Brain microvascular endothelial cell (primary cell): ENCODE measurements at regions not wholly inside any gene's neighbourhood (a gene's known extent, or its start where the extent isn't known, plus 50 kb on each side); places are given as distances from the start of the nearest gene placed in this dataset.

ENCODE experiments used
- DNase-seq: peaks from one replicate; pipeline ENCODE4 v3.0.0-alpha.2; 2020
- H3K27ac ChIP-seq: fragments of 250-450 bp; sonication (Bioruptor Pico); 2 replicates; pipeline ENCODE4 v1.5.1; 2020; ENCODE audit warnings: mild to moderate bottlenecking, moderate library complexity
- H3K27me3 ChIP-seq: fragments of 250-450 bp; sonication (Bioruptor Pico); replicated peaks from 2 replicates; pipeline ENCODE4 v1.5.1; 2020; ENCODE audit warnings: mild to moderate bottlenecking
- H3K36me3 ChIP-seq: fragments of 250-450 bp; sonication (Bioruptor Pico); replicated peaks from 2 replicates; pipeline ENCODE4 v1.5.1; 2020; ENCODE audit warnings: mild to moderate bottlenecking
- H3K4me3 ChIP-seq: 2 replicates; pipeline ENCODE4 v1.5.1; 2011; ENCODE audit warnings: low read depth, mild to moderate bottlenecking, control low read depth, low read length, moderate library complexity
- in situ Hi-C: cut with HindIII; loops from 2 replicates; pipeline ENCODE4 v1.10.0; 2017; ENCODE audit warnings: low sequenced_read_pairs, low pct_ligation_motif_present
- TF ChIP-seq, protein P1 (sequence below): IDR thresholded peaks from 2 replicates; pipeline ENCODE4 v1.5.1; 2011; ENCODE audit warnings: low read depth, mild to moderate bottlenecking, moderate library complexity, low read length, control low read depth, inconsistent platforms; ENCODE audit errors: missing control alignments

DNA sequence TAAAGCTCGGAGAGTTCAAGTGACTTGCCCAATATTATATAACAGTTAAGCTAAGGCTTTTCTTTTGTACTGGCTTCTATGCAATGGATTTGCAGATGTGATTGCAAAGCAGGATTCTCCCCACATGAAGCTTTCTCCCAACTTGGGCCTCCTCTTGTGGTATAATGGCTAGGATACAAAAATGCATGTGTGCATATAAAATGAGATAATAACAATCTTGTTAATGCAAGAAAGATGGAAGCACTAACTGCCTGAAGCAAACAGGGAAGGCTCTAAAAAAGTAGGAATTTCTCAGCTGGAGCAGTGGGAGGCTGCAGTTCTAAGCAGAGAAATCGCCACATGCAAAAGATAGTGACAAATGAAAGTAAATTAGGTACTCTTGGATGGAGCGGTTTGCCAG lies 444.2 kb upstream of the RIOK2 start:
- no peaks in the 10 kb centered on the region for H3K36me3 ChIP-seq
- TF ChIP-seq, protein P1, sequence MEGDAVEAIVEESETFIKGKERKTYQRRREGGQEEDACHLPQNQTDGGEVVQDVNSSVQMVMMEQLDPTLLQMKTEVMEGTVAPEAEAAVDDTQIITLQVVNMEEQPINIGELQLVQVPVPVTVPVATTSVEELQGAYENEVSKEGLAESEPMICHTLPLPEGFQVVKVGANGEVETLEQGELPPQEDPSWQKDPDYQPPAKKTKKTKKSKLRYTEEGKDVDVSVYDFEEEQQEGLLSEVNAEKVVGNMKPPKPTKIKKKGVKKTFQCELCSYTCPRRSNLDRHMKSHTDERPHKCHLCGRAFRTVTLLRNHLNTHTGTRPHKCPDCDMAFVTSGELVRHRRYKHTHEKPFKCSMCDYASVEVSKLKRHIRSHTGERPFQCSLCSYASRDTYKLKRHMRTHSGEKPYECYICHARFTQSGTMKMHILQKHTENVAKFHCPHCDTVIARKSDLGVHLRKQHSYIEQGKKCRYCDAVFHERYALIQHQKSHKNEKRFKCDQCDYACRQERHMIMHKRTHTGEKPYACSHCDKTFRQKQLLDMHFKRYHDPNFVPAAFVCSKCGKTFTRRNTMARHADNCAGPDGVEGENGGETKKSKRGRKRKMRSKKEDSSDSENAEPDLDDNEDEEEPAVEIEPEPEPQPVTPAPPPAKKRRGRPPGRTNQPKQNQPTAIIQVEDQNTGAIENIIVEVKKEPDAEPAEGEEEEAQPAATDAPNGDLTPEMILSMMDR: no peak
- no peak overlapping the region for H3K4me3 ChIP-seq
- H3K27me3 ChIP-seq: no peaks in the 10 kb centered on the region
- in situ Hi-C loops: no loop called here
- no peak for DNase-seq
- H3K27ac ChIP-seq: no peak overlapping the region

DNA sequence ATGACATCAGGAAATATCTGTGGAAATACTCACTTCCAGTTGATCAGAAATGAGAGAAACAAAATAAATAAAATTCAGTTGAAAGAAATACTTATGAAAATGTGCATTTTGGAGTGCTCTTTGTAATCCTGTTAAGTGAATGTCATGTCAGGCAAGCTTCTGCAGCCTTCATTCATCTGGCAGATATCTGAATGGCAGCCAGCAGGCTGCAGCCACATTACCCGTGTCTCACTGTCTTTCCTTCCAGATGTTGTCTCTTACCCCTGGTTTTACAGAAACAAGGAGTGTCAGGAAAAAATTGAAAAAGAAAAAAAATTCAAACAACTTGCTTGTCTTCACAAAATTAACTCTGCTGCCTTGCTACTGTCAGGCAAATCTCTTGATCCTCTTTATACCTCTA lies 445.0 kb upstream of the RIOK2 start:
- H3K36me3 ChIP-seq: no peaks in the 10 kb centered on the region
- TF ChIP-seq, protein P1: no peak
- H3K27ac ChIP-seq: no peak overlapping the region
- in situ Hi-C loops: no loop called here
- H3K4me3 ChIP-seq: no peak overlapping the region
- DNase-seq: no peak
- no peaks in the 10 kb centered on the region for H3K27me3 ChIP-seq

DNA sequence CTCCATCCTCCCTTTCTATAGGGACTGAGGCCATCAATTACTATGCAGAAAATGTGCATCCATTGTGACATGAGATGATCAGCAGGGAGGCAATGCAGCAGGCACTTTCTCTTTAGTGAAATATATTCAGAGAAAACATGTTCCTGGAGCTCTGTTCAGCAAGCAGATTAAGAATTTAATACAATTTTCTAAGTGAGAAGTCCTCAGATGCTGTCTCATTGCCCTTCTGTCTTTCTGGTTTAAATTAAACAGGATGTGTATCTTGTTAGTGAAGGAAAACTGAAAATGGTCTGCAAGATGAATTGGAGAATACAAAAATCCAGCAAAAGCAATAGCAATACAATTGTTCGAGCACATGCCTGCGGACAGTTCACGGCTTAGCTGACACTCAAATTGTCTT lies 445.8 kb upstream of the RIOK2 start:
- H3K27ac ChIP-seq: no peak overlapping the region
- TF ChIP-seq, protein P1: no peak
- no peak overlapping the region for H3K4me3 ChIP-seq
- no peak for DNase-seq
- no peaks in the 10 kb centered on the region for H3K36me3 ChIP-seq
- in situ Hi-C loops: no loop called here
- no peaks in the 10 kb centered on the region for H3K27me3 ChIP-seq

DNA sequence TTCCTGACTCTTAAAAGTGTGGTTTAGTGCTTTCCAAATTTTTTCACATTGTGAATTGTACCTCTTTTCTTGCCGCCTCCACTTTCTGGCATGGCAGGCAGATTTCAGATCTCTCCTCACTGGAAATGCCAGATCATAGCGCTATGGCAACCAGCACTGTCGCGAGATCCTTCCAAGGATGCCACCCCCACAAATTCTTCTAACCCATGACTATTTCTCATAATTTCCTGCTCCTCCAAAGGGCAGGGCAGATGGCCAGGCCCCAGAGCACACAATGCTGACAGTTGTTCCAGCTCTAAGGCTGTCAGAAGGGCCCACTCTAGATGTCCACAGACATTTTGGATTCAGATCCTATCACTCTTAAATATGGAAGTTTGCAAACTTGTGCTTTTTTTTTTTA lies 446.2 kb upstream of the RIOK2 start:
- in situ Hi-C loops: no loop called here
- Histone ChIP-seq H3K36me3 (no peaks in the 10 kb centered on the region), H3K27ac (no peak overlapping the region), H3K27me3 (no peaks in the 10 kb centered on the region), H3K4me3 (no peak overlapping the region)
- DNase-seq: peak; percentile 80
- TF ChIP-seq, protein P1: no peak

DNA sequence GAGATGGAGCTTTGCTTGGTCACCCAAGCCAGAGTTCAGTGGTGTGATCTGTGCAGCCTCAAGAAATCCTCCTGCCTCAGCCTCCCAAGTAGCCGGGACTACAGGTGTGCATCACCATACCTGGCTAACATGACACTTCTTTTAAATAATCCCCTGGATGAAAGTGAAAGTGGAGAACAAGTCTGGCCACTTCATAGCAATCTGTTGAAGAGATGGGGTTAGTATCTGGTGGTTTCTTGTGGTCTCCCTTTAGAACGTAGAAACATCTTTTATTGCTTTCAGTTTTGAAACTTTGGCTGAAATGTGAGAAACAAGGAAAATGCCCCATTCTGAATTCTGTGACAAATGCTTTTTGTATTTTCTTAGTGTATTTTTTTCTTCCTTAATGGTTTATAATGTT lies 452.5 kb upstream of the RIOK2 start:
- Histone ChIP-seq H3K27me3 (no peaks in the 10 kb centered on the region), H3K27ac (no peak overlapping the region), H3K4me3 (no peak overlapping the region), H3K36me3 (no peaks in the 10 kb centered on the region)
- in situ Hi-C loops: no loop called here
- DNase-seq: no peak
- TF ChIP-seq, protein P1: no peak

DNA sequence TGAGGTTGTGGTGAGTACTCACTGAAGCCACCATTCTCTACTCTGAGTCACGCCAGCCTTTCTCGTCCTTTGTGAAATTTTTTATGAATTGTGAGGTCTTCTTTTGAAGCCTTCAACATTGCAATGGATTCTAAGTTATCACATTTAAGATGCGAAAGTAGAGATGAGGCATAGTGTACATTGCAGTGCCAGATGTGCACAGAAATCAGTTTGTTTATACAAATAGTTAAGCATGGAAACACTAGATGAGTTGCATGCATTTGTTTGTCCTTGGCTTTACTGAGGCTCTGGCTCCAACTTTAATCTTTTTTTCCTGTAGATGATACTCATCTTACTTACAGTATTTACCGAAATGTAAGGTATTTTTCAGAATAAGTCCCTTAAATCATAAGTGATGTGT lies 453.7 kb upstream of the RIOK2 start:
- no peaks in the 10 kb centered on the region for H3K27me3 ChIP-seq
- no peak overlapping the region for H3K27ac ChIP-seq
- H3K4me3 ChIP-seq: no peak overlapping the region
- H3K36me3 ChIP-seq: no peaks in the 10 kb centered on the region
- TF ChIP-seq, protein P1: no peak
- in situ Hi-C loops: no loop called here
- DNase-seq: no peak
